HG02678 (cell line): ENCODE measurements at regions not wholly inside any gene's neighbourhood (a gene's known extent, or its start where the extent isn't known, plus 50 kb on each side); places are given as distances from the start of the nearest gene placed in this dataset.

Experiments used
- ATAC-seq: cut with Tn5 transposase; IDR thresholded peaks from one replicate; pipeline ENCODE4 v1.9.1; 2021; ENCODE audit warnings: mild to moderate bottlenecking, moderate library complexity; ENCODE audit not compliant: unreplicated experiment

- ATAC-seq = no peak
Measured at GRCh38 chr2:30310371-30310770, 79.0 kb downstream of the LBH start.

- peak; percentile 87 for ATAC-seq
Measured at GRCh38 chr2:30310955-30311354, 79.6 kb downstream of the LBH start.

GRCh38 chr2:30311711-30312110 is 80.4 kb downstream of the LBH start:
- ATAC-seq = no peak

- ATAC-seq = no peak
Measured at GRCh38 chr2:30312916-30313315, 81.6 kb downstream of the LBH start.

GRCh38 chr2:30314981-30315380 is 83.6 kb downstream of the LBH start:
- no peak for ATAC-seq

GRCh38 chr2:30315391-30316063 is 84.2 kb downstream of the LBH start:
- no peak for ATAC-seq

- ATAC-seq = no peak
Measured at GRCh38 chr2:30316408-30316807, 85.1 kb downstream of the LBH start.

GRCh38 chr2:30318987-30319782 is 87.9 kb downstream of the LBH start:
- ATAC-seq = no peak

- ATAC-seq = no peak
Measured at GRCh38 chr2:30321466-30321865, 90.1 kb downstream of the LBH start.

- ATAC-seq = no peak
Measured at GRCh38 chr2:30323499-30323898, 92.2 kb downstream of the LBH start.

- ATAC-seq = no peak
Measured at GRCh38 chr2:30324245-30324908, 93.0 kb downstream of the LBH start.

- no peak for ATAC-seq
Measured at GRCh38 chr2:30325600-30326328, 94.4 kb downstream of the LBH start.

GRCh38 chr2:30326497-30326896 is 95.2 kb downstream of the LBH start:
- ATAC-seq = no peak

- ATAC-seq = no peak
Measured at GRCh38 chr2:30331038-30331437, 99.7 kb downstream of the LBH start.

- no peak for ATAC-seq
Measured at GRCh38 chr2:30331869-30332268, 100.5 kb downstream of the LBH start.

GRCh38 chr2:30332791-30333453 is 101.6 kb downstream of the LBH start:
- no peak for ATAC-seq

GRCh38 chr2:30334762-30335363 is 103.5 kb downstream of the LBH start:
- ATAC-seq = no peak

- no peak for ATAC-seq
Measured at GRCh38 chr2:30336084-30336483, 104.8 kb downstream of the LBH start.

- ATAC-seq = peak; percentile 89
Measured at GRCh38 chr2:30336978-30337841, 105.9 kb downstream of the LBH start.
